Hematopoietic multipotent progenitor cell treated with erythropoietin and hydrocortisone succinate and interleukin-3 and kit ligand, for 6 days (in vitro differentiated cells): ENCODE measurements at regions not wholly inside any gene's neighbourhood (a gene's known extent, or its start where the extent isn't known, plus 50 kb on each side); places are given as distances from the start of the nearest gene placed in this dataset.

ENCODE experiments used
- DNase-seq: peaks from one replicate; pipeline ENCODE4 v3.0.0-alpha.2; 2015

GRCh38 chr2:60091266-60091665, 462.2 kb downstream of the BCL11A start:
- DNase-seq = no peak

DNA sequence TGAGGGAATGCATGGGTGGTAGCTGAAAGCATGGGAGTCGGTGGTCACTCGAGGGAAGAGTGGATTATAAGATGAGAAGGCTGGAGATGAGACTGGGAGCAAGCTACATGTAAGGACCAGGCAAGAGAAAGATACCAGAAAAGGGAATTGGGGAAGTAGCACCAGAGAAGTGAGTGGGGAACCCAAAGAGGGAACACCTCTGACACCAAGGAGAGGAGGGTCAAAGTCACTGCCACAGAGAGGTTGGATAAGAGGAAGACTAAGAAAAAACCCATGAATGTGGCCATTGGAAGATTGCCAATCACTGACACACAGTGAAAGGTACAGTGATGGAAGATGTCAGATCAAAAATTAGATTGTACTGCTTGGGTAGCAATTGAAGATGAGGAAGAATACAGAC, 473.9 kb downstream of the BCL11A start:
- DNase-seq = no peak

GRCh38 chr2:60075048-60075447, 478.4 kb downstream of the BCL11A start:
- no peak for DNase-seq

- DNase-seq = no peak
Observed at GRCh38 chr2:60073201-60073600, 480.3 kb downstream of the BCL11A start.

DNA sequence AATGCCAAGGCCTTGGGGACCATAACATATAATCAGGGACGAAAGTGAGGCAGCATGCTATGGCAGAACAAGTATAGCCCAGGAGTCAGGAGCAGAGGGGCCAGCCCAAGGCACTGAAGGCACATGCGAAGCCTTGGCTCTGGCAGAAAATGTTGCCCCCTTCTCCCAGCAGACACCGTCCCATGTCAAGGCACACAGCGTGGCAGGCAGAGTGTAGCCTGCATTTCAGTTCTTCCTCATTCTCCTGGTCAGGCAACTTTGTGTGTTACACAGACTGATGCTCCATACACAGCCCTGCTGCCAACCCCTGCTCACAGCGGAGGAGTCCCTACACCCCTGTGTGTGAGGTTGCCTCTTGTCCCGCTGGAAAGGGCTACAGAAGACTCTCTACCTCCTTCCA, 480.8 kb downstream of the BCL11A start:
- no peak for DNase-seq

- no peak for DNase-seq
Observed at GRCh38 chr2:60071490-60071831, 482.0 kb downstream of the BCL11A start.

GRCh38 chr2:60070736-60071489, 482.5 kb downstream of the BCL11A start:
- no peak for DNase-seq

DNA sequence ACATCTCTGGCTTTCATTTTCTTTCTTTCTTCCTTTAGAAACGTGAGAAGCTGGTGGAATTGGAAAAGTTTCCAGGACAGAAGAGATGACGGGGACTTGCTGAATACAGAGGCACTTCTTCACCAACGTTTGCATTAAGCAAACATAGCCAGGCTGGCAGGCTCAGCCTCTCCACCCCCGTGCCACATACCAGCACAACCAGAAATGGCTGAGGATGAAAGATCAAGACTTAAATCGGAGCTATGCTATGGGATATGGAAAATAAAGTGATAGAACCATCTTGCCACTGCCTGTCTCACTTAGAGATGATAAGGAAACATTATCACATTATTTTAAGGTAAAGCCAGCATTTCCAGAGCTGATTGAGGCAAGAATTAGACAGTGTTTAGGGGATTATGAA, 483.3 kb downstream of the BCL11A start:
- DNase-seq = no peak

GRCh38 chr2:60068755-60069154, 484.7 kb downstream of the BCL11A start:
- DNase-seq = no peak

GRCh38 chr2:60067006-60067405, 486.4 kb downstream of the BCL11A start:
- DNase-seq = no peak

- DNase-seq = no peak
Observed at GRCh38 chr2:60066096-60066839, 487.2 kb downstream of the BCL11A start.

DNA sequence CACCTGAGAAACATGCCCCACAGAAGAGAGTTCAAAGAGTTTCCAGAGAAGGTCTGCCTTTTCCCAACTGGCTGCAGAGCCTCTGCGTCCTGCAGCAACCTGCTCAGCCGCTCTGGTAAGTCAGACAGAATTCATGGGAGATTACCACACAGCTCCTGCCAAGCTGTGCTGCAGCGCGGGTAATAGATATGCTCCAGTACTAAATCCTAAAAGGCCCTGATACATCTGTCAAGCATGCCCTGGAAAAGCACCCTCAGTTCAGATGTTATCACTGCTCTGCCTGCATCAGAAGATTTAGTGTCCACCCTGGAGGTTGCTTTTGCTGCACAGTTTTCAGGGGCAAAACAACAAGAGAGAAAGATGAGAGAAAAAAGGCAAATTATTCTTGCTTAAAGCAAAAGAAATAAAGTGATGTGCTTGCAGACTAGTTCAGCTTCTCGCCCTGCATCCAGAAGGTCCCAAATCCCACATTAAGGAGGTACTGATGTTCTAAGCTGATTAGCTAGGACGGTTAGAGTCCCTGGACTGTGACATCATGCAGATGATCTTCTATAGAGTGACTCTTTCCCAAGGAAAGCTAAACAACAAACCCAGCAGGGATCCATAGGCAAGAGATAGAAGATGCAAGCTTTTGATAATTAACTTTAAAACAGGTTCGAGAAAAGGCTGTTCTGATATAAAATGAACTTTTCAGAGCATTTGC, 488.6 kb downstream of the BCL11A start:
- no peak for DNase-seq

DNA sequence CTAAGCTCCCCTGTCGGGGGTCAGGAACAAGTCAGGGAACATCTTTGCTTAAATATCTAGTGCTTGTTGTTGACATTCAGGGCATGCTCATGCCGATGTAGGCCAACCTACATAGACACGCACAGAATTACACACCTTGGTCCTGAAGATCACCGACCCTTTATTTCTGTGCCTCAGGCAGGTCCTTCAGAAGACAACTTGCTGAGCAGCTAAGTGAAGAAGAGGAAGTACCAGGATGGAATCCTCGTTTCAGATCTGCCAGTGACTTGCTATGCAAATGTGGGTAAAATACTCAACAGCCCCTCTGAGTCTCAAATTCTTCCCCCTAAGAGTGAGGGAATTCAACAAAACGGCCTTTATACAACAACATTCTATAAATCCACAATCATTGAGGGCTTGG, 494.7 kb downstream of the BCL11A start:
- DNase-seq = peak; percentile 10

- DNase-seq = no peak
Observed at GRCh38 chr2:60054571-60055340, 498.7 kb downstream of the BCL11A start.

- DNase-seq = no peak
Observed at GRCh38 chr2:60053791-60054190, 499.7 kb downstream of the BCL11A start.

GRCh38 chr2:60052601-60053000, 500.9 kb downstream of the BCL11A start:
- no peak for DNase-seq

DNA sequence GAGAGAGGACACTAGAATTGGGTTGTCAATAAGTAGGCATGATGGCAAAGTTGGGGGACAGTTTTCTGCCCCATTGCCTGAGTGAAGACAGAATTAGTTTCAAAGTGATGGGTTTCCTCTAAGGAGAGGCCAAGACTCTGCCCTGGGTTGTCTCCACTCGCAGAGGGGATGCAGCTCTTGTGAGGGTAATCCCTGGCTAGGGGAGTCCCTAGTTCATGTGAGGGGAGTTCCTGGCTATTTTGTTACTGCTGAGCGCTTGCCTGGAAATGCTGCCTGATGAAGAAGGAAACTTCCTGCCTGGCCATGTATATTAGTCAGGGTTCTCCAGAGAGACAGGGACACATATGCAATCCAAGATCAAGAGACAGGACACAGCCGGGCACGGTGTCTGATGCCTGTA, 501.5 kb downstream of the BCL11A start:
- no peak for DNase-seq

DNA sequence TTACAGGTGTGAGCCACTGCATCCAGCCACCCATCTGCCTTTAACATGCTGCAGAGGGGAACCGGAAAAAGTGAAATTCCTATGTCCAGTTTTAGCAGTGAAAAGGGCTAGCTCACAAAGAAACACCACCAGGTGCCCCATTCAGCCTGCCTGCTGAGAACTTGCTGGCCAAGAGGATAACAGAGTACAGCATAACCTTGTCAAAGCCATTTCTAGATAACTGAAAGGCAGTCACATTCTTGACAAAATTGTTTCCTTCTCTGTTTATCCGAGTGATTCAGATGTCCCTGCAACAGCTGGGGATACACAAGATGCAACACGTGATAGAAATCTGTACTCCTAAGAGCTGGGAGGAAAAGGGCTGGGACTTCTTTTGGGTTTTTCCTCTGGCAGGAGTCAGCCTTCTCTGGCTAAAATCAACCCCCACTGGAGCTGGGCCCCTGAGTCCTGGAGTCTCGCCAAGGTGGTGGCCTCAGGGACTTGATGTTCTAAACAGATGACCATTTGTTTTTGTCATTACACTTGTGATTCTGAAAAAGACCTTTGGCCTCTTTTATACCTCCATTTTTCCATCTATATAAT, 505.4 kb downstream of the BCL11A start:
- no peak for DNase-seq

DNA sequence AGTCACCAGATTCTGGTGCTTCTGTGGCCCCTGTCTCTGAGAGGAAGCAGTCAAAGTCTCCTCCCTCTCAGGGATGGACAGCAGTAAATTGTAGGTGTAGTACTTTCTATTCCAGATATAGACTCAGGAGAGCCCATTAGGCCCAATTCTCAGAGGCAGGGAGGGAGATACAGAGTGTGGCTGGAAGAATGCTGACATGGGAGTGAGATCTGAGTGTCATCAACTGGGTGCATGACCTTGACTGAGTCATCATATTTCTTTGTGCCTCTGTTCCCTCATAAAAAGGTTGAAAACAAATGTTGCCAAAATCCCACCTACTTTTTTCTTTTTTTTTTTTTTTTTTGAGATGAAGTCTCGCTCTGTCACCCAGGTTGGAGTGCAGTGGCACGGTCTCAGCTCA, 506.1 kb downstream of the BCL11A start:
- DNase-seq = no peak

GRCh38 chr2:60046529-60046928, 506.9 kb downstream of the BCL11A start:
- DNase-seq = no peak

GRCh38 chr2:60045456-60045855, 508.0 kb downstream of the BCL11A start:
- DNase-seq = peak; percentile 41

DNA sequence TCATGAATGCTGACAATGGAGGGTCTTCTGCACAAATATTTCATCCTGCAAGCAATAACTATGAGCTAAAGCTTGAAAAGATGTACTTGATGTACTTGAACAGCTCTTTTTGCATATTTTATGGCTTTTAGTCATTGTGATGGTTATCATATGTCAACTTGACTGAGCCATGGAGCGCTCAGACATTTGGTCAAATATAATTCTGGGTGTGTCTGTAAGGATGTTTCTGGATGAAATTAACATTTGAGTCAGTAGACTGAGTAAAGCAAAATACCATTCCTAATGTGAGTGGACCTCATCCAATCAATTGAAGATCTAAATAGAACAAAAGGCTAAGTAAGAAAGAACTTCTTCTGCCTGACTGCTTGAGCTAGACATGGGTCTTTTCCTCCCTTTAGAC, 509.0 kb downstream of the BCL11A start:
- DNase-seq = no peak

- no peak for DNase-seq
Observed at GRCh38 chr2:60042023-60042422, 511.4 kb downstream of the BCL11A start.
